Loucy (cell line): ENCODE measurements at regions not wholly inside any gene's neighbourhood (a gene's known extent, or its start where the extent isn't known, plus 50 kb on each side); places are given as distances from the start of the nearest gene placed in this dataset.
"Not testable (repeated sequence)": the region's sequence is repeated elsewhere in the genome, so short reads cannot be mapped to it uniquely, and the experiment has no call there.

Experiments used
- H2AFZ ChIP-seq: fragments of 200-600 bp; sonication (generic); 2 replicates; pipeline ENCODE4 v1.6.0; 2016; ENCODE audit warnings: antibody characterized with exemption, mild to moderate bottlenecking, low read length, moderate library complexity
- H3F3A ChIP-seq: fragments of 200-600 bp; 2 replicates; pipeline ENCODE4 v1.6.0; 2016; ENCODE audit warnings: antibody characterized with exemption, low read depth, mild to moderate bottlenecking
- H3K27me3 ChIP-seq: fragments of 200-600 bp; sonication (generic); 2 replicates; pipeline ENCODE4 v1.6.1; 2014; ENCODE audit warnings: low read length, mild to moderate bottlenecking; ENCODE audit not compliant: insufficient read depth, poor library complexity, severe bottlenecking
- H3K36me3 ChIP-seq: fragments of 200-600 bp; sonication (generic); 2 replicates; pipeline ENCODE4 v1.6.1; 2016; ENCODE audit warnings: low read length; ENCODE audit not compliant: insufficient read depth
- H3K4me1 ChIP-seq: fragments of 200-600 bp; sonication (generic); 2 replicates; pipeline ENCODE4 v1.5.1; 2014; ENCODE audit warnings: low read length, mild to moderate bottlenecking; ENCODE audit not compliant: insufficient read depth, poor library complexity, severe bottlenecking
- H3K4me2 ChIP-seq: fragments of 200-600 bp; sonication (generic); 2 replicates; pipeline ENCODE4 v1.6.0; 2014; ENCODE audit warnings: antibody characterized with exemption, low read length, low read depth, mild to moderate bottlenecking; ENCODE audit not compliant: poor library complexity, severe bottlenecking
- H3K4me3 ChIP-seq: fragments of 200-600 bp; sonication (generic); 2 replicates; pipeline ENCODE4 v1.5.1; 2014; ENCODE audit warnings: low read length, mild to moderate bottlenecking, mixed read lengths; ENCODE audit not compliant: poor library complexity, severe bottlenecking
- H3K79me2 ChIP-seq: fragments of 200-600 bp; sonication (generic); 2 replicates; pipeline ENCODE4 v1.6.1; 2014; ENCODE audit warnings: low read length; ENCODE audit not compliant: insufficient read depth
- H3K9ac ChIP-seq: fragments of 200-600 bp; sonication (generic); 2 replicates; pipeline ENCODE4 v1.6.0; 2014; ENCODE audit warnings: mild to moderate bottlenecking, low read depth, low read length, moderate library complexity; ENCODE audit not compliant: poor library complexity, severe bottlenecking
- H3K9me2 ChIP-seq: fragments of 200-600 bp; sonication (generic); replicated peaks from 2 replicates; pipeline ENCODE4 v1.6.1; 2016; ENCODE audit warnings: low read depth, low read length, mixed read lengths
- H3K9me3 ChIP-seq: fragments of 200-600 bp; sonication (generic); 2 replicates; pipeline ENCODE4 v1.6.1; 2014; ENCODE audit warnings: mild to moderate bottlenecking, antibody characterized with exemption, low read length, low read depth; ENCODE audit not compliant: insufficient read depth
- H4K20me1 ChIP-seq: fragments of 200-600 bp; sonication (generic); 2 replicates; pipeline ENCODE4 v1.6.0; 2014; ENCODE audit warnings: antibody characterized with exemption, low read length, mild to moderate bottlenecking; ENCODE audit not compliant: insufficient read depth, poor library complexity, severe bottlenecking
- CTCF ChIP-seq: fragments of 200-600 bp; sonication (generic); conservative IDR thresholded peaks from 2 replicates; pipeline ENCODE4 v1.5.1; 2014; ENCODE audit warnings: mild to moderate bottlenecking, antibody characterized with exemption, low read length
- EZH2phosphoT487 ChIP-seq: fragments of 200-600 bp; IDR thresholded peaks from 2 replicates; pipeline ENCODE4 v1.6.1; 2018; ENCODE audit warnings: antibody characterized with exemption, mild to moderate bottlenecking, moderate library complexity, borderline replicate concordance

- H4K20me1 ChIP-seq, H3K36me3 ChIP-seq, H3K9me2 ChIP-seq, H3K9me3 ChIP-seq, H3F3A ChIP-seq, H3K9ac ChIP-seq, H3K4me1 ChIP-seq, H3K79me2 ChIP-seq, H3K4me2 ChIP-seq, H3K27me3 ChIP-seq, H3K4me3 ChIP-seq, H2AFZ ChIP-seq: not testable (repeated sequence)
These were observed 315.6 kb upstream of the SFSWAP start for GRCh38 chr12:131395209-131395684.

- TF ChIP-seq EZH2phosphoT487, result no peak
- TF ChIP-seq CTCF, result no peak
These were observed 314.8 kb upstream of the SFSWAP start for GRCh38 chr12:131395971-131396573.

GRCh38 chr12:131397493-131398181, 313.3 kb upstream of the SFSWAP start:
- H2AFZ ChIP-seq, result no peak overlapping the region
- H3K4me1 ChIP-seq, result no peaks in the 10 kb centered on the region
- no peaks in the 10 kb centered on the region for H3K36me3 ChIP-seq
- H3K9me2 ChIP-seq, result no peaks in the 10 kb centered on the region
- no peak overlapping the region for H3K4me2 ChIP-seq
- no peak overlapping the region for H3K4me3 ChIP-seq
- H3K9ac ChIP-seq, result no peak overlapping the region
- H3K79me2 ChIP-seq, result no peaks in the 10 kb centered on the region
- no peaks in the 10 kb centered on the region for H4K20me1 ChIP-seq
- H3F3A ChIP-seq, result no peaks in the 10 kb centered on the region
- TF ChIP-seq EZH2phosphoT487 (no peak), CTCF (no peak)
- H3K27me3 ChIP-seq, result no peaks in the 10 kb centered on the region
- peaks cover 3% of the 10 kb centered on the region; the same call in 1 of the 2 replicates for H3K9me3 ChIP-seq

More at GRCh38 chr12:131395971-131396573, 314.8 kb upstream of the SFSWAP start:
- Histone ChIP-seq H3K4me1 (no peaks in the 10 kb centered on the region), H3F3A (no peaks in the 10 kb centered on the region), H4K20me1 (no peaks in the 10 kb centered on the region), H3K79me2 (no peaks in the 10 kb centered on the region), H3K9me3 (peaks cover 3% of the 10 kb centered on the region; the same call in 1 of the 2 replicates), H3K27me3 (no peaks in the 10 kb centered on the region), H3K9me2 (no peaks in the 10 kb centered on the region), H2AFZ (no peak overlapping the region), H3K36me3 (no peaks in the 10 kb centered on the region), H3K4me3 (no peak overlapping the region), H3K4me2 (no peak overlapping the region), H3K9ac (no peak overlapping the region)
